Stimulated activated CD8-positive, alpha-beta memory T cell treated with anti-CD3 and anti-CD28 coated beads, Interleukin-12 subunit alpha, Interleukin-12 subunit beta, amount 100 ng/mL, for 24 hours (primary cell): ENCODE measurements at regions not wholly inside any gene's neighbourhood (a gene's known extent, or its start where the extent isn't known, plus 50 kb on each side); places are given as distances from the start of the nearest gene placed in this dataset.
"Not testable (repeated sequence)": the region's sequence is repeated elsewhere in the genome, so short reads cannot be mapped to it uniquely, and the experiment has no call there.

ENCODE experiments used
- DNase-seq: peaks from one replicate; pipeline ENCODE4 v3.0.0-alpha.2; 2020; ENCODE audit errors: extremely low read depth

DNA sequence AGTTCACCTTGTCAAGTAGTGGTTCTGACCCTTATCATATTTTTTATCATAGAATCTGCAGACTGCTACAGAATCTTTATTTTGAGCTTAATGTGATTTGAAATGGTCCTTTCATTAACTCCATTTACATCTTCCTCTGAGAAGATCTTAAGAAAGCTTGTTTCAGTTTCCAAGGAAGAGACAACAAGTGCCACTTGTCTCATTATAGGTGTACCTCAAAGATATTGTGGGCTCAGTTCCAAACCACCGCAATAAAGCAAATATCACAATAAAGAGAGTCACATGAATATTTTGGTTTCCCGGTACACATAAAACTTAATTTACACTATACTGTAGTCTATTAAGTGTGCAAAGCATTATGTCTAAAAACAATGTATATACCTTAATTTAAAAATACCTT, 66.4 kb upstream of the ATXN1 start:
- DNase-seq = no peak

DNA sequence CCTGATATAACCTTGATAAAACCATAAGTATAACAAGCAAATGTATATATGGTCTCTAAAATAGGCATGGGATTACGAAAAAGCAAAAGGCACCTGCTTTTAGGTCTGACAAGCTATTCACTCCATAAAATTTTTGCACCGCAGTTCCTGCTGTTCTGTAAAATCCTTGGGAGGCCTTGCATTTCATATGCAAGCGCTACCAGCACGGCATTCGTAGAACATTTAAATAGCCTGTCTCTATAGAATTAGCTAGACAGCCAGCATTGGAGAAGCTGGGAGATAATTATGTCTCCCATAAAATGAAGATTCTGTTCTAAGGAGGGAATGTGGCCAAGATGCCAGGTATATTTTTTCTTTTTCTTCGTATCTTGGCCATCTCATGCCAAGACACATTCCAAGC, 64.5 kb upstream of the ATXN1 start:
- DNase-seq = no peak

DNA sequence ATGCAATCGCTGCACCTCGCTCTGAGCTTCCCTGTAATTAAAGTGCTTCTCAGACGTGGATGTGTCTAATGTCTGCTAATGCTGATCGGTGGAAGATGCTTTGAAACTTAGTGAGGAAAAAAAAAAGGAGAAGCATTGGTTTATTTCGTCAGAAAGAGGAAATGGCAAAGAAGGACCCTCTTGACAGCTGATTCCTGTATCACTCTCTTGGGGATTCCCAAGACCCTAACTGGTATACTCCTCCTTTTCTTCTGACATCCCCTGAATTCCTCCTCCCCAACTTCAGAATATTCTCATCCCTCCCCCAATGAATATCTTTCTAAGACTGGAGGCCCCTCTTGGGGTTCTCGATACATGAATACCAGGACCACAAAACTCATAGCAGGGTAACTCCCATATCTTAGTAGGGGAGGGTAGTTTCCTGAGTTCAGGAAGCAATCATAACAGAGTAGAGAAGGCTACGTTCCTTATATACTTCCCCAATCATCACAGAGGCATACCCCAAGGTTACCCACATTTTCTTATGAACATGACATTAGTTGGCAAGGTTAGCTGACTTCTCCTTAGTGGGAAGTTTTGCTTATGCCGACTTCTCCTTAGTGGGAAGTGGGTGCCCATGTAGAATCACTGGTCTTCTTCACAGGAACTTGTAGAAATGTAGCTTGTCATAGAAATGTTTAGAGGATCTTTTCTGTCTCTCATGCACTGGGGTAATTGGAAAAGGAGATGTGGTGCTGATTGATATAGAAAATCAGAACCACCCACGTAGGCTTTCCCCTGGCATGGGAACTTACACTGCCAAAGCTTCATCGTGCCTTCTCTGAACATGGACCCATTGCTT, 63.8 kb upstream of the ATXN1 start:
- no peak for DNase-seq

DNA sequence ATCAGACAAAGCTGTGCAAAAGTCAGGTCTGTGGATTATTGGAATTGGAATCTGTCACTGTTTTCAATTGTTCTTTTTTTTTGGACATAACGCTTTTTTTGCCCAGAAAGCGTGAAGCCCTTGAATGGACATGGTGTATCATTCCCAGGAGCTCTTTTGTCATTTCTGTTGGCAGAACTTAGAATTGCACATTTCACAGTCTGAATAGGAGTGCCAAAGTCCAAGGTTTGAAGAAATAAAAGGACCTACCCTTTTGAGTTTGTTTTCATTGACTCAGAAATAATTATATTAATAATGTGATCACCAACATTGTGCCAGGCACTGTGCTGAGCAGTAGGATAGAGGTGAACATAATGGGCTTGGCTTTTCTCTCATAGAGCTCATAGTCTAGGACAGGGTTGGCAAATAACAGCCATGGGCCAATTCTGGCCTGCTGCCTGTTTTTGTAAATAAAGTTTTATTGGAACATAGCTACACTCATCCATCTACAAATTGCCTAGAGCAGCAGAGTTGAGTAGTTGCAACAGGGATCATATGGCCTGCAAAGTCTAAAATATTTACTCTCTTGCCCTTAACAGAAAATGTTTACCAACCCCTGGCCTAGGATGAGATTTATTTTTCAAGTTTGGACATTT, 62.6 kb upstream of the ATXN1 start:
- no peak for DNase-seq

DNA sequence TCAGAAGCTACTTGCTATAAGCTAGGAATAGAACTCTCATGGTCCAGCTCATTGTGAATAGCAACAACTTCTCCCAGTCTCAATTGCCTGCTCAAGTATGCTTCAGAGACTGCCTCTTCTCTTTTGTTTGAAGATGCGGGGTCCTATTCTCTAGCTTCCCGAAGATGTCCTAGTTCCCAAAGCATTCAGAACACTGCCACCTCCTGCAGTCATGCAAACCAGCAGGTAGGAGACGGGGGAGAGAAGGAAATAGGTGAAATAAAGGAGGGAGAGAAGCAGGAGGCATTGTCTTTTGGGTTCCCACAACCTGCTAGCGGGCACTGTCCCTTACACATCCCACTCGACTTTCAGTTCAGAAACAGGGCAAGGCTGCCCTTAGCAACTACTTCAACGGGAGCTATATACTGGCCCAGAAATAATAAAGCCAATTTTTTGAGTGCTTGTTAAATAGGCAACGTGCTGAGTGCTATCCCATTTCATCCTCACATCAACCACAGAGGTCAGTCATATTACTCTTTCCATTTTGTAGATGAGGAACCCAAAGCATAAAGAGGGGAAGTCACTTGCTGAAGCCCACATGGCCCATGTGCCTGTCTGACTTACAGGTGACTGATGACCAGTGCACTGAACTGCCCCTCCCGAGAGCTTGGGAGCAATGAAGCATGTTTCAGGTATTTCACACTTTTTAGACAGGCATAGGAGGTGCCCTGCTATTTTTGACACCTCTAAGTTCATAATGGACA, 61.9 kb upstream of the ATXN1 start:
- no peak for DNase-seq

DNA sequence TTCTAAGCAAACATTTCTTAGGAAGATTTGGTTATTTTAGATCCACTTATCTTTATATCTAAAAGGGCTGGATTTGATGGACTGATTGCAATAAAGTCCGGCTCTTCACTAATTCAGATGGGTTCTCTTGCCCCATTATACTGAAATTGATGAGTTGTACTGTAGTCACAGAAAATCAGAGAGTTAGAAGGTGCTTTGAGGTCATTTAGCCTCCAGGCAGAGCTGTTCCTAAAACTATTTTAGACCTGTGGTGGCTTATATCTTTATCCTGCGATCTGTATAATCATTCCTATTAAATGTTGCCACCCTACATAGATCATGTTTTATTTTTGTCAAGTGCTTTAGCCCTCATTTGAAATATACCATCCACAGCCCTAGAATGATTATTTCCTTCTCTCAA, 61.3 kb upstream of the ATXN1 start:
- DNase-seq = no peak

DNA sequence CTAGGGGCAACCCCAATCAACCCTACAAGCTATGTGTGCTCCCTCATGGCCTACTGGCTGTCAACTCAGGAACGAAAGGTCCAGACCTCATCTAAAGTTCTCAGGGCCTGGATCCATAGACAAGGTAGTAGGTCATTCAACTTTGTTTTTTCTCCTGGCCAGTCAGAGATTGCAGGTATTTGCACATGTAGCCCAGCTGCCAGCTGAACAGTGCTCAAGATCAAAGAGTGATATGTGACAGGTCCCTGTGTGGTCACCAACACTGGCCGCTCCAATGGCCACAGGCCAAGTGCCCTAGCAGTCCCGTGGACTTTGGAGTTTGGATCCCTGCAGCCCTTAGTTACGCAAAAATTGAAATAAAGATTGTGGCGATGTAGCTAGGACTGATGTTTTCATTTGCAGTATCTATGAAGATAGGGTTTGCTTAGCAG, 60.6 kb upstream of the ATXN1 start:
- DNase-seq = no peak

DNA sequence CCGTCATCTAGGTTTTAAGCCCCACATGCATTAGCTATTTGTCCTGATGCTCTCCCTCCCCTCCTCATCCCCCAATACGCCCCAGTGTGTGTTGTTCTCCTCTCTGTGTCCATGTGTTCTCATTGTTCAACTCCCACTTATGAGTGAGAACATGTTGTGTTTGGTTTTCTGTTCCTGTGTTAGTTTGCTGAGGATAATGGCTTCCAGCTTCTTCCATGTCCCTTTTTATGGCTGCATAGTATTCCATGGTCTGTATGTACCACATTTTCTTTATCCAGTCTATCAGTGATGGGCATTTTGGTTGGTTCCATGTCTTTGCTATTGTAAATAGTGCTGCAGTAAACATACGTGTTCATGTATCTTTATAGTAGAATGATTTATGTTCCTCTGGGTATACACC, 59.0 kb upstream of the ATXN1 start:
- DNase-seq = not testable (repeated sequence)

DNA sequence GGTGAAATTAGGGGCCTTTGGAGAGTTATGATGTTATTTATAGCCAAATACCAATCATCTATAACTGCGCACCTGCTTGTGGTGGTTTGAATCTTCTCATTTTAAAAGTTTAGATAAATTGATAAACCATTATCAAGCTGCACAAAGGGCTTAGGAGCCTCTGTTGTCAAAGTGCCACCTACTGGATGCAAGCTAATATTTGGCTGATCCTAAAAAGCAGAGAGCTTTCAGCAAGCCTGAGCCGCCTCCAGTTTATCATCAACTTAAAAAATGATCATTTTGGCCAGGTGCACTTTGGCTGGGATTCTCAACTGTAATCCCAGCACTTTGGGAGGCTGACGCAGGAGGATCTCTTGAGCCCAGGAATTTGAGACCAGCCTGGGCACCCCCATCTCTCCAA, 58.5 kb upstream of the ATXN1 start:
- no peak for DNase-seq

DNA sequence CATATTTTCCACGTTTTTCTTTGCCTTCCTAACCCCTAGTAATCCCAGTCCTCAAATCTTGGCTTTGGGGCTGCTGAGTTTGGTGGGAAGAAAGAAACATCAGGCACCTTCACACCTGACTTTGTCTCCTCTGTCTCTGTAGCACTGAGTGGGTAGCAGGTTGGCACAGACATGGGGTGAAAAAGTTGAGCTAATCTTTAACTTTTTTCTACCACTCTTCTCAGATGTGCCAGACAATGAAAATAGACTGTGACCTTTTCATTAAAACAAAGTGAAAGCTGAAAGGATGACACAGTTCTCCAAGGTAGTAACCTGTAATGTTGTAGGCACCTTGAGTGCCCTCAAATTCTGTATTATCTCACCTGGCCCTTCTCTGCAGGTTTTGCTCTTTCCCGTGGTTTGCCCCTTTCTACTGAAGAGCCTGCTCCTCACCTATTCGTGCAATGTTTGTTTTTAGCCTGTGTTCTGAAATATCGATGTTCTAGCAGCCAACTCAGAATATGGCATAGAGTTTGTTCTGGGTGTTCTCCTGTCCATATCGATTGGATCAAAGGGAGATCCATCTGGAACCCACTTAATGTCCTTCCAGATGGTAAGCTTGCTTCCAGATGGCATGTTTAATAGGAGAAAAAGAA, 57.8 kb upstream of the ATXN1 start:
- no peak for DNase-seq

DNA sequence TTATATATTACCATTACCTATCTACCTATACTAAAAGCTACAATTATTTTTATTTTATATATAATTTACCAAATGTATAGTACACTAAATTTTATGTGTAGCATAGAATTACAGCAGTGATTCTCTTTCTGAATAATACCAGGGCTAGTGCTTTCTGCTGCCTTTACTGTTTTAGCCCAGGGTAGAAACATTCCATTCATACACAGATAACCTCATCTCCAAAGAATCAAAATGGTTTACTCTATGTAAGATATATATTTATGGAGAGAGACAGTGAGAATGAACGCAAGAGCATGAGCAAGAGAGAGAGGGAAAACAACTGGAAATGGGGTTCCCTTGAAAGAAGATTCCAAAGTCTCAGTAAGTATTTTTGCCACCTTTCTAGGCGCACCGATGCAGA, 56.3 kb upstream of the ATXN1 start:
- no peak for DNase-seq

DNA sequence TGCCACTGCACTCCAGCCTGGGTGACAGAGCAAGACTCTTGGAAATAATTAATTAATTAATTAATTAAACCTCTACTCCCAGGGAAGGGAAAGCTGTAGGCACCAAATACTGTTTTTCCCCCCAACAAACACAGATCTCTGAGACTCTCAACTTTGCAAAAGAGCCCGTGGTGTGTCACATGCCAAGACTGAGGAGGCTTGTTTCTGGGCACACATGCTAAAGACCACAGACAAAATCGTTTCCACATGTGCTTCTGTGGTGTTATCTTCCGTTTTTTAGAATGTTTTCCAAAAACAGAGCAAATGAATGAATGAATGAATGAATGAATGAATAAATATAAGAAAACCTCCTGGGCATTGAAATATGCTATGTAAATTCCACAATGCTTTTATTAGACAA, 55.6 kb upstream of the ATXN1 start:
- no peak for DNase-seq

DNA sequence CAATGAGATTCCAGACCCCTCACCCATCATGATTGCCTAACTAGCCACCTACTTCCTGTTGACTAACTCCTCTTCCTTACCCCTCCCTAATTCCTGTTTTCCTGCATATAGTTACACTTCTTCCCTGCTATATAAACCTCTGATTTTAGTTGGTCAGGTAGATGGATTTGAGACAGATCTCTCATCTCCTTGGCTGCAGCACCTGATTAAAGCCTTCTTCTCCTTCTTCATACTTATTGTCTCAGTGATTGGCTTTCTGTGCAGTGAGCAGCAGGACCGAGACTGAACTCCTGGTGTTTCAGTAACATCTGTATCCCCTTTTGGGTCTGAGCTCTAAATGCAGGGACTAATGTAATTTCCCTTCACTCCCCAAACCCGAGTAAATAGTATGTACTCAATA, 51.7 kb upstream of the ATXN1 start:
- DNase-seq = no peak

DNA sequence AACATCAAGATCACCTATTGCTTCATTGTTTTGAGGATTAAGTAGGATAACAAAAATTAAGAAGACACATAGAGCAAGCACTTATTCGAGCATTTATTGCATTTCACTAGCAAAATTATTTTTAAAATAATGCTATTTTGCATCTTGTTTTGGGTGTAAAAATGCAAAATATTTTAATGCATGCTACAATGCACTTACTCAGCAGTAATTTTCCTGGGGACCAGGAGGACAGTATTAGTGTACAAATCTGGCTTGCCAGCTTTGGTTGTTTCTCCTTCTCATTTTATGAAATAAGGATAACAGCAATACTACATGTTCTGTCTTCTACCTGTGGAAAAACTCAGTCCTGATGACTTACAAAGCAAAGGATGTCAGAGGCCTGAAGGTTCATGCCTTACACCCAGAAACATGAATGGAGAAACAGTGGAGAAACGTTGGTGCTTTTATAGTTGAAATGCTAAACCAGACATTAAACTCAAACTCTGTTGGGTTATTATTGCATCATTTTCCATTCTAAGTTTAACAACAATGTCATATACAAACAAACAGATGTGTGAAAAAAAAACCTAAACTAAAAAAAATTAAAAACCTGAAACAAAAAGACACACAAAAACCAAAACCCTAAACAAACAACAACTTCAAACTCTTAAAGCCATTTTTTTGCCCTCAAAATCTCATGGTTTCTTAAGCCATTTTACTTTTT, 50.2 kb upstream of the ATXN1 start:
- DNase-seq = no peak
